Upper lobe of left lung (tissue), 6 donors: ENCODE measurements at regions not wholly inside any gene's neighbourhood (a gene's known extent, or its start where the extent isn't known, plus 50 kb on each side); places are given as distances from the start of the nearest gene placed in this dataset.
A peak's percentile ranks its signal among the peaks of the same experiment; 100 is the strongest.
"Not testable (repeated sequence)": the region's sequence is repeated elsewhere in the genome, so short reads cannot be mapped to it uniquely, and the experiment has no call there.

Experiments
- ATAC-seq, 2 donors: fragments of 200-7000 bp; cut with Tn5 transposase; one replicate each; pipeline ENCODE4 v1.9.1; 2022; ENCODE audit warnings: mild to moderate bottlenecking in 2 of 2, moderate library complexity in 2 of 2; ENCODE audit not compliant: low FRiP score in 2 of 2
- DNase-seq, 2 donors: peaks; one replicate each; pipeline ENCODE4 v3.0.0-alpha.2; 2019 to 2020
- H3K27ac ChIP-seq, 4 donors: fragments of 200-600 bp; sonication (generic); one replicate each; pipeline ENCODE4 v1.5.1; 2016 to 2019
- H3K27me3 ChIP-seq, 4 donors: fragments of 200-600 bp; sonication (generic); one replicate each; pipeline ENCODE4 v1.5.1; 2017 to 2019
- H3K36me3 ChIP-seq, 4 donors: fragments of 200-600 bp; sonication (generic); one replicate each; pipeline ENCODE4 v1.5.1; 2016 to 2019
- H3K4me1 ChIP-seq, 4 donors: fragments of 200-600 bp; sonication (generic); one replicate each; pipeline ENCODE4 v1.5.1; 2018 to 2019
- H3K4me3 ChIP-seq, 4 donors: fragments of 200-600 bp; sonication (generic); one replicate each; pipeline ENCODE4 v1.5.1; 2017 to 2019; ENCODE audit warnings: mild to moderate bottlenecking in 2 of 4, moderate library complexity in 1 of 4
- H3K9me3 ChIP-seq, 4 donors: fragments of 200-600 bp; sonication (generic); one replicate each; pipeline ENCODE4 v1.5.1; 2018 to 2019
- CTCF ChIP-seq, 6 experiments: fragments of 450-650 bp in 4 of 6; fragments of 200-600 bp in 2 of 6; sonication (generic) in 2 of 6; IDR thresholded peaks; one replicate each; pipeline ENCODE4 v1.5.1; 2016 to 2019; ENCODE audit warnings: antibody characterized with exemption in 6 of 6
- EP300 ChIP-seq, 4 donors: sonication (generic); formaldehyde crosslinking; IDR thresholded peaks; one replicate each; pipeline ENCODE4 v1.5.1; 2017; ENCODE audit warnings: antibody characterized with exemption in 4 of 4, control low read depth in 2 of 4
- POLR2A ChIP-seq, 4 donors: fragments of 450-650 bp; IDR thresholded peaks; one replicate each; pipeline ENCODE4 v1.5.1; 2016 to 2017; ENCODE audit warnings: antibody characterized with exemption in 4 of 4, mild to moderate bottlenecking in 2 of 4
- POLR2AphosphoS5 ChIP-seq, 2 donors: sonication (generic); formaldehyde crosslinking; IDR thresholded peaks; one replicate each; pipeline ENCODE4 v1.5.1; 2017; ENCODE audit warnings: antibody characterized with exemption in 2 of 2
- WGBS, 2 donors: methylation state at CpG; one replicate each; pipeline ENCODE4 v1.1.5; 2017 to 2018; 5-methylcytosine and 5-hydroxymethylcytosine counted together
- donor health status: DM: no; HTN: no; CAD: no; lungs with moderate emphysema.
- donor health status: DM: no; HTN: yes; CAD: no; lungs with severe emphysema.

- 90% methylated on average over 2 of the region's 2 CpGs; no CpG with 5 or more reads in 1 of the 2 donors for WGBS, 2 donors
- Histone ChIP-seq H3K27me3 (no peaks in the 10 kb centered on the region), H3K27ac (no peak overlapping the region), H3K4me1 (no peaks in the 10 kb centered on the region), H3K4me3 (no peak overlapping the region), H3K9me3 (no peaks in the 10 kb centered on the region), H3K36me3 (no peaks in the 10 kb centered on the region)
- ATAC-seq: no peak
- no peak for DNase-seq
- TF ChIP-seq POLR2AphosphoS5 (IDR thresholded peaks at IDR 0.05) (no peak), EP300 (IDR thresholded peaks at IDR 0.05) (no peak), POLR2A (IDR thresholded peaks at IDR 0.05) (no peak), CTCF (IDR thresholded peaks at IDR 0.05) (no peak)
Measured at GRCh38 chr1:227508431-227508830, 54.9 kb upstream of the ZNF678 start.

GRCh38 chr1:227506490-227507393, 56.6 kb upstream of the ZNF678 start:
- H3K27me3 ChIP-seq, H3K9me3 ChIP-seq, H3K4me3 ChIP-seq, H3K27ac ChIP-seq, H3K36me3 ChIP-seq, H3K4me1 ChIP-seq: not testable (repeated sequence)
- no CpG with 5 or more reads among the region's 30 CpGs for WGBS, 2 donors
- DNase-seq (peak in 1 of 2 donors; percentile 73), ATAC-seq (peak in 1 of 2 donors; percentile 54)

GRCh38 chr1:227496045-227496444, 67.3 kb upstream of the ZNF678 start:
- 100% methylated on average over 1 of the region's 5 CpGs for WGBS, 2 donors
- not testable (repeated sequence) for H3K36me3 ChIP-seq, H3K9me3 ChIP-seq, H3K4me3 ChIP-seq, ATAC-seq, H3K4me1 ChIP-seq, H3K27ac ChIP-seq, DNase-seq, H3K27me3 ChIP-seq

- H3K9me3 ChIP-seq, DNase-seq, H3K36me3 ChIP-seq, H3K4me1 ChIP-seq, ATAC-seq, H3K27me3 ChIP-seq, H3K4me3 ChIP-seq, H3K27ac ChIP-seq: not testable (repeated sequence)
- WGBS, 2 donors: 60 to 73% methylated on average over 2 of the region's 14 CpGs
Measured at GRCh38 chr1:227493863-227494551, 69.3 kb upstream of the ZNF678 start.

GRCh38 chr1:227490478-227490877, 72.9 kb upstream of the ZNF678 start:
- Histone ChIP-seq H3K36me3 (no peaks in the 10 kb centered on the region), H3K27ac (no peak overlapping the region), H3K4me1 (no peaks in the 10 kb centered on the region), H3K27me3 (no peaks in the 10 kb centered on the region), H3K4me3 (no peak overlapping the region), H3K9me3 (no peaks in the 10 kb centered on the region)
- TF ChIP-seq POLR2AphosphoS5 (IDR thresholded peaks at IDR 0.05) (no peak), CTCF (IDR thresholded peaks at IDR 0.05) (no peak), EP300 (IDR thresholded peaks at IDR 0.05) (no peak), POLR2A (IDR thresholded peaks at IDR 0.05) (no peak)
- DNase-seq: no peak
- no peak for ATAC-seq
- 82 to 89% methylated on average over 3 to 5 of the region's 5 CpGs for WGBS, 2 donors

- H3K4me3 ChIP-seq: no peak overlapping the region
- TF ChIP-seq EP300 (IDR thresholded peaks at IDR 0.05) (no peak), CTCF (IDR thresholded peaks at IDR 0.05) (no peak), POLR2A (IDR thresholded peaks at IDR 0.05) (no peak), POLR2AphosphoS5 (IDR thresholded peaks at IDR 0.05) (no peak)
- H3K27ac ChIP-seq: no peak overlapping the region
- no peaks in the 10 kb centered on the region for H3K9me3 ChIP-seq
- 60 to 69% methylated on average over 2 of the region's 2 CpGs for WGBS, 2 donors
- no peak for ATAC-seq
- no peak for DNase-seq
- H3K4me1 ChIP-seq: no peaks in the 10 kb centered on the region
- no peaks in the 10 kb centered on the region for H3K27me3 ChIP-seq
- no peaks in the 10 kb centered on the region for H3K36me3 ChIP-seq
Measured at GRCh38 chr1:227490001-227490400, 73.4 kb upstream of the ZNF678 start.
